GM19455 (cell line): ENCODE measurements at regions not wholly inside any gene's neighbourhood (a gene's known extent, or its start where the extent isn't known, plus 50 kb on each side); places are given as distances from the start of the nearest gene placed in this dataset.

Source experiments
- ATAC-seq: cut with Tn5 transposase; IDR thresholded peaks from one replicate; pipeline ENCODE4 v1.9.1; 2021; ENCODE audit not compliant: unreplicated experiment

- no peak for ATAC-seq
Measured at GRCh38 chr14:62247266-62247665, 485.0 kb downstream of the SNAPC1 start.

GRCh38 chr14:62251237-62251636 is 489.0 kb downstream of the SNAPC1 start:
- ATAC-seq, result no peak

- ATAC-seq, result no peak
Measured at GRCh38 chr14:62253171-62253570, 491.0 kb downstream of the SNAPC1 start.

- ATAC-seq, result no peak
Measured at GRCh38 chr14:62253911-62254310, 491.7 kb downstream of the SNAPC1 start.

GRCh38 chr14:62269204-62269603 is 507.0 kb downstream of the SNAPC1 start:
- no peak for ATAC-seq

GRCh38 chr14:62270236-62270635 is 508.0 kb downstream of the SNAPC1 start:
- no peak for ATAC-seq

GRCh38 chr14:62280366-62280765 is 518.1 kb downstream of the SNAPC1 start:
- no peak for ATAC-seq

- ATAC-seq, result no peak
Measured at GRCh38 chr14:62283837-62284236, 521.6 kb downstream of the SNAPC1 start.

GRCh38 chr14:62289471-62289870 is 527.3 kb downstream of the SNAPC1 start:
- ATAC-seq, result no peak

GRCh38 chr14:62301080-62301479 is 538.9 kb downstream of the SNAPC1 start:
- no peak for ATAC-seq

- no peak for ATAC-seq
Measured at GRCh38 chr14:62301911-62302310, 539.7 kb downstream of the SNAPC1 start.

GRCh38 chr14:62303437-62303836 is 541.2 kb downstream of the SNAPC1 start:
- no peak for ATAC-seq

GRCh38 chr14:62304257-62304656 is 542.0 kb downstream of the SNAPC1 start:
- ATAC-seq, result no peak

- no peak for ATAC-seq
Measured at GRCh38 chr14:62307844-62308243, 545.6 kb downstream of the SNAPC1 start.

- no peak for ATAC-seq
Measured at GRCh38 chr14:62308316-62308715, 546.1 kb downstream of the SNAPC1 start.

GRCh38 chr14:62308891-62309290 is 546.7 kb downstream of the SNAPC1 start:
- ATAC-seq, result no peak

GRCh38 chr14:62313212-62313611 is 551.0 kb downstream of the SNAPC1 start:
- no peak for ATAC-seq

- no peak for ATAC-seq
Measured at GRCh38 chr14:62314221-62314620, 552.0 kb downstream of the SNAPC1 start.

GRCh38 chr14:62314871-62315270 is 552.7 kb downstream of the SNAPC1 start:
- ATAC-seq, result no peak

- ATAC-seq, result no peak
Measured at GRCh38 chr14:62315631-62316030, 553.4 kb downstream of the SNAPC1 start.

- no peak for ATAC-seq
Measured at GRCh38 chr14:62322216-62322615, 560.0 kb downstream of the SNAPC1 start.

GRCh38 chr14:62329427-62329826 is 567.2 kb downstream of the SNAPC1 start:
- ATAC-seq, result no peak

- ATAC-seq, result no peak
Measured at GRCh38 chr14:62347562-62348011, 585.4 kb downstream of the SNAPC1 start.

GRCh38 chr14:62357362-62357761 is 595.1 kb downstream of the SNAPC1 start:
- ATAC-seq, result no peak
